Sigmoid colon (tissue), 6 donors: ENCODE measurements at regions not wholly inside any gene's neighbourhood (a gene's known extent, or its start where the extent isn't known, plus 50 kb on each side); places are given as distances from the start of the nearest gene placed in this dataset.
"Not testable (repeated sequence)": the region's sequence is repeated elsewhere in the genome, so short reads cannot be mapped to it uniquely, and the experiment has no call there.

Experiments used
- DNase-seq: peaks from one replicate; pipeline ENCODE4 v3.0.0-alpha.2; 2019
- H3K27ac ChIP-seq, 4 donors: fragments of 200-600 bp; sonication (generic); one replicate each; pipeline ENCODE4 v1.5.1; 2016 to 2019; ENCODE audit warnings: mild to moderate bottlenecking in 1 of 4
- H3K27me3 ChIP-seq, 3 donors: fragments of 200-600 bp; sonication (generic); one replicate each; pipeline ENCODE4 v1.5.1; 2019; ENCODE audit warnings: mild to moderate bottlenecking in 1 of 3
- H3K36me3 ChIP-seq, 4 donors: fragments of 200-600 bp; sonication (generic); one replicate each; pipeline ENCODE4 v1.5.1; 2016 to 2019
- H3K4me1 ChIP-seq, 4 donors: fragments of 200-600 bp; sonication (generic); one replicate each; pipeline ENCODE4 v1.5.1; 2017 to 2019
- H3K4me3 ChIP-seq, 4 donors: fragments of 200-600 bp; sonication (generic); one replicate each; pipeline ENCODE4 v1.5.1; 2017 to 2019; ENCODE audit warnings: mild to moderate bottlenecking in 2 of 4, moderate library complexity in 1 of 4
- H3K9me3 ChIP-seq, 4 donors: fragments of 200-600 bp in 3 of 4; sonication (generic) in 3 of 4; one replicate each; pipeline versions ENCODE4 v1.5.1 to v1.6.1; 2013 to 2019
- CTCF ChIP-seq, 4 experiments: fragments of 450-650 bp in 3 of 4; fragments of 200-600 bp in 1 of 4; IDR thresholded peaks; one replicate each; pipeline ENCODE4 v1.5.1; 2016 to 2019; ENCODE audit warnings: antibody characterized with exemption in 4 of 4, mild to moderate bottlenecking in 3 of 4, moderate library complexity in 2 of 4
- EP300 ChIP-seq, 4 donors: sonication (generic); formaldehyde crosslinking; IDR thresholded peaks; one replicate each; pipeline ENCODE4 v1.6.1; 2017; ENCODE audit warnings: antibody characterized with exemption in 4 of 4
- POLR2A ChIP-seq, 2 donors: fragments of 450-650 bp; IDR thresholded peaks; one replicate each; pipeline ENCODE4 v1.6.1; 2016; ENCODE audit warnings: antibody characterized with exemption in 2 of 2, mild to moderate bottlenecking in 2 of 2, moderate library complexity in 2 of 2
- POLR2AphosphoS5 ChIP-seq, 4 donors: sonication (generic); formaldehyde crosslinking; IDR thresholded peaks; one replicate each; pipeline ENCODE4 v1.6.1; 2017; ENCODE audit warnings: antibody characterized with exemption in 4 of 4
- WGBS, 2 donors: extraction: QIAGEN DNeasy Blood & Tissue Kit; methylation state at CpG; one replicate each; pipeline ENCODE4 v1.1.7; 2013; 5-methylcytosine and 5-hydroxymethylcytosine counted together
- intact Hi-C: fragments of 100-400 bp; cut with DNase I; formaldehyde crosslinking; loops from one replicate; pipeline ENCODE4 v1.15.1; 2023
- donor health status: healthy with polysubstance abuse.
- donor health status: healthy.

GRCh38 chr10:38600146-38600545 lies 506.0 kb downstream of the ZNF37A start:
- TF ChIP-seq CTCF (IDR thresholded peaks at IDR 0.05) (no peak), POLR2AphosphoS5 (IDR thresholded peaks at IDR 0.05) (no peak), POLR2A (IDR thresholded peaks at IDR 0.05) (no peak), EP300 (IDR thresholded peaks at IDR 0.05) (no peak)
- intact Hi-C loops = no loop called here

GRCh38 chr10:38600696-38601095 lies 506.6 kb downstream of the ZNF37A start:
- intact Hi-C loops = no loop called here
- Histone ChIP-seq H3K27ac (no peak overlapping the region), H3K9me3 (peaks cover 0 to 2% (median 0%) of the 10 kb centered on the region in 4 donors), H3K4me3 (no peak overlapping the region), H3K27me3 (no peaks in the 10 kb centered on the region), H3K36me3 (no peaks in the 10 kb centered on the region), H3K4me1 (no peaks in the 10 kb centered on the region)
- TF ChIP-seq CTCF (IDR thresholded peaks at IDR 0.05) (no peak), POLR2AphosphoS5 (IDR thresholded peaks at IDR 0.05) (no peak), EP300 (IDR thresholded peaks at IDR 0.05) (no peak), POLR2A (IDR thresholded peaks at IDR 0.05) (no peak)
- 73 to 87% methylated on average over 46 of the region's 46 CpGs for WGBS, 2 donors
- no peak for DNase-seq

More at GRCh38 chr10:38600146-38600545, 506.0 kb downstream of the ZNF37A start:
- Histone ChIP-seq H3K4me3 (no peak overlapping the region), H3K27me3 (no peaks in the 10 kb centered on the region), H3K4me1 (no peaks in the 10 kb centered on the region), H3K9me3 (peaks cover 0 to 2% (median 0%) of the 10 kb centered on the region in 4 donors), H3K27ac (no peak overlapping the region), H3K36me3 (no peaks in the 10 kb centered on the region)
- DNase-seq = no peak
- 71 to 89% methylated on average over 33 of the region's 33 CpGs for WGBS, 2 donors

DNA sequence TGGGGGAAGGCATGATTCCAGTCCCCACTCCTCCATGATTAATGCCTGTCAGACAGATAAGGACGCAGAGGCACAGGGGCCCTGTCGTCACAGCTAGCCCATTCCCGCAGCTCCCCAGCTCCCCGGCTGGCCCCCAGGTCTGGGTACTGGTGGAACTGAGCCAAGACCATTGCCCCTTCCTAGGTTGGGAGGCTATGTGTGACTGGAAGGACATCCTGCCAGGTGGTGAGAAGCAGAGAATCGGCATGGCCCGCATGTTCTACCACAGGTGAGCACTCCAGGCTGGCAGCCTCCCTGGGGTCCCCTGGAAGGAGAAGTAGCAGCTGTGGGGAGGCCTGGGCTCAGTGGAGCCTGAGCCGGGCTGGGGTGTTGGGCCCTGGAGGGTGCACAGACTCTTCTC lies 509.5 kb downstream of the ZNF37A start:
- H3K4me1 ChIP-seq, H3K4me3 ChIP-seq, H3K27ac ChIP-seq, intact Hi-C loops, H3K9me3 ChIP-seq, H3K27me3 ChIP-seq, H3K36me3 ChIP-seq: not testable (repeated sequence)
- DNase-seq = peak; percentile 57
- WGBS, 2 donors = 94 to 95% methylated on average over 7 of the region's 7 CpGs

- H3K27ac ChIP-seq, H3K27me3 ChIP-seq, H3K36me3 ChIP-seq, DNase-seq, H3K9me3 ChIP-seq, H3K4me1 ChIP-seq, intact Hi-C loops, H3K4me3 ChIP-seq: not testable (repeated sequence)
- WGBS, 2 donors = 89 to 94% methylated on average over 16 of the region's 16 CpGs
Observed at GRCh38 chr10:38604477-38604876, 510.3 kb downstream of the ZNF37A start.

- Histone ChIP-seq H3K4me1 (no peaks in the 10 kb centered on the region), H3K27me3 (no peaks in the 10 kb centered on the region), H3K27ac (no peak overlapping the region), H3K9me3 (peaks cover 0 to 2% (median 0%) of the 10 kb centered on the region in 4 donors), H3K4me3 (no peak overlapping the region), H3K36me3 (no peaks in the 10 kb centered on the region)
- 82 to 88% methylated on average over 17 of the region's 17 CpGs for WGBS, 2 donors
- intact Hi-C loops = no loop called here
- no peak for DNase-seq
- no peak for TF ChIP-seq CTCF (IDR thresholded peaks at IDR 0.05)
- no peak for TF ChIP-seq POLR2A (IDR thresholded peaks at IDR 0.05)
- TF ChIP-seq EP300 (IDR thresholded peaks at IDR 0.05) = no peak
- TF ChIP-seq POLR2AphosphoS5 (IDR thresholded peaks at IDR 0.05) = no peak
Observed at GRCh38 chr10:38605153-38605661, 511.1 kb downstream of the ZNF37A start.

GRCh38 chr10:38615596-38615995 lies 521.5 kb downstream of the ZNF37A start:
- intact Hi-C loops, H3K4me3 ChIP-seq, DNase-seq, H3K9me3 ChIP-seq, H3K36me3 ChIP-seq, H3K27me3 ChIP-seq, H3K4me1 ChIP-seq, H3K27ac ChIP-seq: not testable (repeated sequence)
- WGBS, 2 donors = 77 to 88% methylated on average over 20 of the region's 20 CpGs

- WGBS, 2 donors = 32 to 47% methylated on average over 1 of the region's 1 CpG
- H3K27me3 ChIP-seq, DNase-seq, H3K4me3 ChIP-seq, H3K36me3 ChIP-seq, H3K4me1 ChIP-seq, intact Hi-C loops, H3K27ac ChIP-seq, H3K9me3 ChIP-seq: not testable (repeated sequence)
Observed at GRCh38 chr10:38619831-38620230, 525.7 kb downstream of the ZNF37A start.

GRCh38 chr10:38635650-38636049 lies 541.5 kb downstream of the ZNF37A start:
- H3K27ac ChIP-seq, H3K4me3 ChIP-seq, DNase-seq, H3K27me3 ChIP-seq, H3K36me3 ChIP-seq, H3K9me3 ChIP-seq, H3K4me1 ChIP-seq, intact Hi-C loops: not testable (repeated sequence)
- WGBS, 2 donors = 86 to 92% methylated on average over 21 of the region's 21 CpGs
